ENCODE measurements at regions not wholly inside any gene's neighbourhood (a gene's known extent, or its start where the extent isn't known, plus 50 kb on each side); places are given as distances from the start of the nearest gene placed in this dataset.

- H3K9me3 ChIP-seq = no peaks in the 10 kb centered on the region
- H3K36me3 ChIP-seq = no peaks in the 10 kb centered on the region
- H3K27me3 ChIP-seq = peaks cover 0 to 3% (median 0%) of the 10 kb centered on the region in 3 donors
- no peak overlapping the region for H3K27ac ChIP-seq
- TF ChIP-seq POLR2A (IDR thresholded peaks at IDR 0.05) (no peak), POLR2AphosphoS5 (IDR thresholded peaks at IDR 0.05) (no peak), EP300 (IDR thresholded peaks at IDR 0.05) (no peak), CTCF (IDR thresholded peaks at IDR 0.05) (no peak)
- intact Hi-C loops (cut with DNase I; ENCODE audit: low total_unique reads) = no loop called here
- no peak overlapping the region for H3K4me3 ChIP-seq
- 70 to 100% (median 88%) methylated on average over 2 of the region's 2 CpGs for WGBS, 5 donors
- no peak for DNase-seq
- H3K4me1 ChIP-seq = peaks cover 6 to 12% (median 10%) of the 10 kb centered on the region in 4 donors
These were observed 142.5 kb upstream of the C2CD4B start for GRCh38 chr15:62307551-62307950.

DNA sequence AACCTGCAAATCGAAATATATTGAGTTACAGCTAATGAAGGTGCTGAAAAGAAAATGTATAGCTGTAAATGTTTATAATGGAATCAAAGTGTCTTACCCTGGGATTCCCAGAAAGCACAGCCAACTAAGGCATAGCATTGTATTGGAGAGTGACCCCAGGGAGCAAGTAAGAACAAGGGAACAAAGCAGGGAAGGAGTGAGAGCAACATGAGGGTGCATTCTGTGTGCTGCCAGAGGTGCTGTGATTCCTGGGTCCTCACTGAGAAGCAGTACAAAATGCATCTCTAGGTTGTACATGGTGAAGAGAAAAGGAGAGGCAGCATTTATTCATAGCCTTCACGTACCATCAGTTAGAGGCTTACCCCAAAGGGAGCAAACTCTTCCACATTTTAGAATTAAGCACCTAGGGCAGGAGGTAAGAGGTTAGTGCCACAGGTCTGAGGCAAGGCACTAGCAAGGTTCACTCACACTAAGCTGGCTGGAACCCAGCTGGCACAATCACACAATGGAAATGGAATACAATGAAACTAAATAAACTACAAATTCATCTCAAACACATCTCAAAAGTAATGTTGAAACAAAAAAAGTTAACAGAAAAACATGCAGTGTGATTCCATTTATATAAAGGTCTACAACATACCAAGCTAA, 151.5 kb upstream of the C2CD4B start:
- intact Hi-C loops (cut with DNase I; ENCODE audit: low total_unique reads) = no loop called here
- H3K36me3 ChIP-seq = no peaks in the 10 kb centered on the region
- H3K27me3 ChIP-seq = no peaks in the 10 kb centered on the region
- no peak for TF ChIP-seq POLR2AphosphoS5 (IDR thresholded peaks at IDR 0.05)
- TF ChIP-seq CTCF (IDR thresholded peaks at IDR 0.05) = no peak
- no peak for TF ChIP-seq POLR2A (IDR thresholded peaks at IDR 0.05)
- no peak for TF ChIP-seq EP300 (IDR thresholded peaks at IDR 0.05)
- DNase-seq = no peak
- peaks cover 0 to 5% (median 0%) of the 10 kb centered on the region in 4 donors for H3K4me1 ChIP-seq
- WGBS, 5 donors = 65 to 79% (median 71%) methylated on average over 2 of the region's 2 CpGs
- H3K4me3 ChIP-seq = no peak overlapping the region
- H3K9me3 ChIP-seq = no peaks in the 10 kb centered on the region
- no peak overlapping the region for H3K27ac ChIP-seq

DNA sequence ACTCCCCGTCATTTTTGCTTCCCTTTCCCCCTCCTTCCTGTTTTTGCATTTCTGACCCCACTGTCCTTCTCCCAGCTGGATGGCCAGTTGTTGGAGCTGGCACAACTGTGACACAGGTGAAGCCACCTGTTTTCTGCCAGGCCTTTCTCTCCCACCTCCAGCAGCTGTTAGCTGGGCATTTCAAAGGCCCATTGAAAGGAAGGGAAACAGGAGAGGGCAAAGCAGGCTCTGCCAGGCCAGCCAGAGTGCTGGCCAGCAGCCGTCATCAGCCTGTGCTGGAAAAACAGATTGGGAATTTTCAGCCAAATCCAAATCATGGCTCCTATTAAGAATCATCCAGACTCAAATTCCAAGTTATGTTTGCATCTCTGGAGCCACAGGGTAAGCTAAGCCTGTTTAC, 155.2 kb upstream of the C2CD4B start:
- Histone ChIP-seq H3K4me1 (peaks cover 0 to 5% (median 0%) of the 10 kb centered on the region in 4 donors), H3K9me3 (no peaks in the 10 kb centered on the region), H3K36me3 (no peaks in the 10 kb centered on the region), H3K27me3 (peaks cover 0 to 8% (median 0%) of the 10 kb centered on the region in 3 donors), H3K27ac (no peak overlapping the region), H3K4me3 (no peak overlapping the region)
- 56 to 66% (median 61%) methylated on average over 2 of the region's 2 CpGs for WGBS, 5 donors
- intact Hi-C loops (cut with DNase I; ENCODE audit: low total_unique reads) = no loop called here
- DNase-seq = no peak
- no peak for TF ChIP-seq EP300 (IDR thresholded peaks at IDR 0.05)
- no peak for TF ChIP-seq POLR2AphosphoS5 (IDR thresholded peaks at IDR 0.05)
- no peak for TF ChIP-seq CTCF (IDR thresholded peaks at IDR 0.05)
- no peak for TF ChIP-seq POLR2A (IDR thresholded peaks at IDR 0.05)

GRCh38 chr15:62323353-62323890, 158.3 kb upstream of the C2CD4B start:
- peaks cover 0 to 8% (median 0%) of the 10 kb centered on the region in 3 donors for H3K27me3 ChIP-seq
- no peak overlapping the region for H3K4me3 ChIP-seq
- H3K4me1 ChIP-seq = peaks cover 0 to 5% (median 0%) of the 10 kb centered on the region in 4 donors
- no peaks in the 10 kb centered on the region for H3K9me3 ChIP-seq
- no peak overlapping the region for H3K27ac ChIP-seq
- H3K36me3 ChIP-seq = no peaks in the 10 kb centered on the region
- WGBS, 5 donors = 66 to 78% (median 75%) methylated on average over 8 of the region's 8 CpGs
- DNase-seq = no peak
- intact Hi-C loops (cut with DNase I; ENCODE audit: low total_unique reads) = no loop called here
- TF ChIP-seq EP300 (IDR thresholded peaks at IDR 0.05) (no peak), POLR2A (IDR thresholded peaks at IDR 0.05) (no peak), CTCF (IDR thresholded peaks at IDR 0.05) (no peak), POLR2AphosphoS5 (IDR thresholded peaks at IDR 0.05) (no peak)
